GM12892 (cell line): ENCODE measurements at regions not wholly inside any gene's neighbourhood (a gene's known extent, or its start where the extent isn't known, plus 50 kb on each side); places are given as distances from the start of the nearest gene placed in this dataset.

ENCODE experiments used
- DNase-seq: peaks from one replicate; pipeline ENCODE4 v3.0.0; 2011; ENCODE audit not compliant: insufficient read length
- FAIRE-seq: peaks from 2 replicates; lab custom pipeline; 2011; peaks lifted over from hg19 to GRCh38; lab: Jason Lieb, UNC
- POLR2A ChIP-seq: IDR thresholded peaks from 2 replicates; pipeline ENCODE4 v1.6.1; 2011; ENCODE audit warnings: low read depth, low read length, control low read depth
- POLR2AphosphoS5 ChIP-seq: IDR thresholded peaks from 2 replicates; pipeline ENCODE4 v1.6.1; 2011; ENCODE audit warnings: low read depth, low read length, control low read depth
- TAF1 ChIP-seq: IDR thresholded peaks from 2 replicates; pipeline ENCODE4 v1.6.1; 2011; ENCODE audit warnings: low read depth, mild to moderate bottlenecking, control low read depth, low read length, borderline replicate concordance

DNA sequence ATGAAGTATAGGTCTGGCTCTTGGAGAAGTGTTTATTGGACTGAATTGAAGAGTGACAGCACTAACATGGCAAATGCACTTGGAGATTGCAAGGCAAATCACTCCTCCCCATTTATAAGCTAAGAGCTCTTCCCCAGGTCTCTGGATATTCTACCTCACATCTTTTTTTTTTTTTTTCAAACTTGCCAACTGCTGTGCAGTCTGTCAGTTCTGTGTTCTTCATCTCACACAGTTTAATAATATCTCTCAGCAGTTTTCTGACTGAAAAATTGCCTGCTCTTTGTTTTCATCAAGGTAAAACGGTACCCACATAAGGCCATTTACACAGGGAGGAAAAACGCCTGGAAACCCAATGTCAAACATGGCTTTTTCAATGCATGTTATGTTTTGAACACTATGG lies 186.1 kb upstream of the B3GALT2 start:
- FAIRE-seq (no peak), DNase-seq (no peak)
- no peak for TF ChIP-seq POLR2AphosphoS5

DNA sequence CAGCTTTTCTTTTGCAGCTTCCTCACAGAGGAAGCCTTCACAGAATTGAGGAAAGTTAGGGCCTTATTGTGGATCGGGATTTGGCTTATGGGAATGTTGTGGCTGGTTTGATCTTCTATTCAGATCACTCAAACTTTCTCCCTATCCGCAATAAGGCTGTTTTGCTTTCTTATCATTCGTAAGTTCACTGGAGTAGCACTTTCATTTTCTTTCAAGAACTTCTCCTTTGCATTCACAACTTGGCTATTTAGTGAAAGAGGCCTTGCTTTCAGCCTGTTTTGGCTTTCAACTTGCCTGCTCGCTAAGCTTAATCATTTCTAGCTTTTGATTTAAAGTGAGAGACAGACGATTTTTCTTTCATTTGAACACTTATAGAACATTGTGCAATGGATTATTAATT lies 181.9 kb upstream of the B3GALT2 start:
- no peak for FAIRE-seq
- TF ChIP-seq TAF1: no peak
- TF ChIP-seq POLR2AphosphoS5: no peak
- no peak for DNase-seq

DNA sequence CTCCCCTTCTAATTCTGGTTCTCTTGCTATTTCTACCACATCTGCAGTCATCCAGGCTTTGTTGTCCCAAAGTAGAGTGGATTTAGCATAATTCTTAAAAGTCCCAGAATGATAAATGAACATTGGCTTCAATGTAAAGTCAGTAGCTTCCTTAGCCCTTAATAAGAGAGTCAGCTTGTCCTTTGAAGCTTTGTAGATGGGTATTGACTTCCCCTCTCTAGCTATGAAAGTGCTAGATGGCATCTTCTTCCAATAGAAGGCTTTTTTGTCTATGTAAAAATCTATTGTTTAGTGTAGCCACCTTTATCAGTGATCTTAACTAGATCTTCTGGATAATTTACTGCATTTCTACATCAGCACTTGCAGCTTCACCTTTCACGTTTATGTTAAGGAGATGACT lies 181.4 kb upstream of the B3GALT2 start:
- TF ChIP-seq POLR2A (no peak), TAF1 (no peak), POLR2AphosphoS5 (no peak)
- DNase-seq (no peak), FAIRE-seq (no peak)

DNA sequence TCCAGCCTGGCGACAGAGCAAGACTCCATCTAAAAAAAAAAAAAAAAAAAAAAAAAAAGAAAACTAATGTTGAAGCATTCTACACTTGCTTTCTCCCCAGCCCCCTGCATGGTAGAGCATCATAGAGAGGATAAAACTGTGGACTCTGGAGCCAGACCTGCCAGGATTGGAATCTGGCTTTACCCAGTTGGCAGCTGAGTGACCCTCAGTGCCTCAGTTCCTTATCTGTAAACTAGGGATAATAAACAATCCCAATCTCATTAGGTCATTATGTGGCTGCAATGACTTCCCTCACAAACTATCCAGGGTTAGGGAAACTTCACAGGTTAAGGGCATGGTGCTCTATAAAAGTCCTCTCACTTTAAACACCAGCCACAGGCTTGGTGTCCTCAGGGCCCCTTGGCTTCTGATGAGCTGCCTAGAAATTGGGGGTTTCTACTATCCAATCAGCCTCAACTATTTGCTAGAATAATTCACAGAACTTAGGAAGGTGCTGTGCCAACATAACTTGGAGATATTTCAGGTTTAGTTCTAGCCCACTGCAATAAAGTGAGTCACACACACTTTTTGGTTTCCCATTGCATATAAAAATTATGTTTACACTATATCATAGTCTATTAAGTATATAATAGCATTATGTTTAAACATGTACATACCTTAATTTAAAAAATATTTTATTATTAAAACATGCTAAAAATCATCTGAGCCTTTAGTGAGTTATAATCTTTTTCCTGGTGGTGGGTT lies 180.5 kb upstream of the B3GALT2 start:
- TF ChIP-seq POLR2AphosphoS5 (no peak), TAF1 (no peak), POLR2A (no peak)
- FAIRE-seq (no peak), DNase-seq (no peak)

DNA sequence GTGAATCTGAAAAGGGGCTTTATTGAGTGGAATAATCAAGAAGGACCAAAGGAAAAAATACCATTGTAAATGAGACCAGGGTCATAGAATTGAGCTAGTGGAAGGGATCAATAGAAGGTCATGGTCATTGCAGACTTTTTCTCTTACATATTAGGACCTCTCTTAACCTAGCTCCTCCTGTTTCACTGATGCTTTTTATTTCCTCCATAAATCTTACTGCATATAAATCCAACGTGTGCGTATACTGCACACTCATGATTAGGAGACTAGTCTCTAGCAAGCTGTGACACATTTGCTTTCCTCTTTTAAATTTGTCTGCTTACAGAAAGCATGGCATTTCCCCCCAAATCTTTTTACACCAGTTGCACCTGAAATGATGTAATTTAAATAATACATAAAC lies 179.6 kb upstream of the B3GALT2 start:
- FAIRE-seq: no peak
- TF ChIP-seq TAF1: no peak
- TF ChIP-seq POLR2A: no peak
- no peak for TF ChIP-seq POLR2AphosphoS5
- DNase-seq: no peak

DNA sequence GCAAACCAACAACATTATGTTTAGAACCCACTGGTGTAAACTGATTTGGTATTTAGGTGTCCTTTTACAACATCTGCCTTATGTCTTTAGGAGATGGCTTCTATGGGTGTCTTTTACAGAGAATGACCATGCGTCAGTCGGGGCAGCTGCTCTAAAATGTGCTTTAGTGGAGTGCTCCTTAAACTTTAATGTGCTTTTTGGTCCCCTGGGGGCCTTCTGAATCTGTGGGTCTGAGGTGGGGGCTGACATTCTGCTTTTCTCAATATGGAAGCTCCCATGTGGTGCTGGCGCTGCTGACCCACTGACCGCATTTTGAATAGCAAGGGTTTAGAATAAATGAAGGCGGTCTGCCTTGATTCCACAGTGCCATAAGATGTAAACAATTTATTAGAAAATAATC lies 173.2 kb upstream of the B3GALT2 start:
- DNase-seq (no peak), FAIRE-seq (no peak)
- TF ChIP-seq POLR2A (no peak), TAF1 (no peak), POLR2AphosphoS5 (no peak)

DNA sequence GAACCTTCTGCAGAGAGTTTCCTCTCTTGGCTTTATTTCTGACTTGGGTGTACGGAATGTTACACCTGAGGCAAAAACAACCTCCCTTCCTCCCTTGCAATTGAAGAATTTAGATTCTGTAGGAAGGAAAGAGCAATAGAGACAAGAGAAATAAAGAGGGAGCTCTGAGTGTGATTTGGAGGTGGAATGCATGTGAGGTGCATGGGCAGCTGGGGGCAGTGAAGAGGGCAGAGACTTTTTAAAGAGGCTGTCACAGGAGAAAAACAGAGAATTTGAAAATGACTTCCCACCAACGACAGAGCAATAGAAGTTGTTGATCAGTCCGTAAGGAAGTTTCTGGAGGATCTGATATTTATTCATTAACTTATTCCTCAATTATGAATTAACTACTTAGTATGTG lies 172.0 kb upstream of the B3GALT2 start:
- no peak for FAIRE-seq
- no peak for DNase-seq
- TF ChIP-seq POLR2A (no peak), TAF1 (no peak), POLR2AphosphoS5 (no peak)

DNA sequence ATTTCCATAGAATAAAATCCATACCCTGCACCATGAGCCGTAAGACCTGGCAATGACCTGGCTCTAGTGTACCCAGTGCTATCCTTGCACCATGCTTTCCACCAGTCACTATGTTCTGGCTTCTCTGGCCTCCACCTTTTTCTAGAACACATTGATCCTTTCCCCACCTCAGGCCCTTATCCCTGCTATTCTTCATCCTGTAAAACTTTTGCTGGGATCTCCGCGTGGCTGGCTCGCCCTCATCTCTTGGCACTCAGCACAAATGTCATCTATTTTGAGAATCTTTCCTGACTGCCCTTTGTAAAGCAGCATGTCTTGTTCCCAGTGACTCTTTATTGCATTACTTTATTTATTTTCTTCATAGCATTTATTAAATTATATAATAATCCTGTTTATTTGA lies 169.8 kb upstream of the B3GALT2 start:
- TF ChIP-seq POLR2A (no peak), TAF1 (no peak), POLR2AphosphoS5 (no peak)
- DNase-seq (no peak), FAIRE-seq (no peak)

DNA sequence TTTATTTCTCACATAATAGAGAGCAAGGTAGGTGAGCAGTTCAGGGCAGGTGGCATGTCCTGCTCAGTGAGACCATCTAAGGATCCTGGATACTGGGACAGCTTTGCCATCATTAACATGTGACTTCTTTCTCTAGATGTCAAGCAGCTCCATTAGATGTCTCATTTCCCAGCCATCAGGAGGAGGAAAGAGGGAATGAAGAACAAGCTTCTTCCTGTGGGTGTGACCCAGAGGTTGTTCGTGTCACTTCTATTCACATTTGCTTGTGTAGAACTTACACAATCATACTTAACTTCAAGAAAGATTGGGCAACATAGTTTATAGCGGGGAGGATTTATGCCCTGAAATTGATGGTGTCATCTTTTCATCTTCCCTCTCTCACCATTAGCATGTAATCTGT lies 169.2 kb upstream of the B3GALT2 start:
- no peak for FAIRE-seq

DNA sequence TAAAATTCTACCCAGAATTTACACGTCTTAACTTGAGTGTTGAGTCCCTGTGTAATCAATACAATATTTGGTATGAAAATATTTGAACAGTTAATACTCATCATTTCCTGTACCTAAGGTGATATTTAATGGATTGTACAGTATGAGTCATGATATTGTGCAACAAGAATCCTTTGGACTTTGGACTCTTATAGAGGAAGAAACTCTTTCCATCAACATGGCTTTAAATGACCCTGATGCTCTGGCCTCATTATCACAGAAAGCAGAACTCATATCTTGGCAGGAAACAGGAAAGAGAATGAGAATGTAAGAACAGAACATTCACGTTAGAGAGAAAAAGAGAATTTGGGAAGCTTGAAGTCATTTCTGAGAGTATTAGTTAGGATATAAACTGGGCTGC lies 168.8 kb upstream of the B3GALT2 start:
- FAIRE-seq (no peak), DNase-seq (no peak)
- TF ChIP-seq POLR2A (no peak), TAF1 (no peak), POLR2AphosphoS5 (no peak)

More for the DNA sequence above, 169.2 kb upstream of the B3GALT2 start:
- DNase-seq: no peak
- no peak for TF ChIP-seq POLR2AphosphoS5
- TF ChIP-seq TAF1: no peak
- TF ChIP-seq POLR2A: no peak

DNA sequence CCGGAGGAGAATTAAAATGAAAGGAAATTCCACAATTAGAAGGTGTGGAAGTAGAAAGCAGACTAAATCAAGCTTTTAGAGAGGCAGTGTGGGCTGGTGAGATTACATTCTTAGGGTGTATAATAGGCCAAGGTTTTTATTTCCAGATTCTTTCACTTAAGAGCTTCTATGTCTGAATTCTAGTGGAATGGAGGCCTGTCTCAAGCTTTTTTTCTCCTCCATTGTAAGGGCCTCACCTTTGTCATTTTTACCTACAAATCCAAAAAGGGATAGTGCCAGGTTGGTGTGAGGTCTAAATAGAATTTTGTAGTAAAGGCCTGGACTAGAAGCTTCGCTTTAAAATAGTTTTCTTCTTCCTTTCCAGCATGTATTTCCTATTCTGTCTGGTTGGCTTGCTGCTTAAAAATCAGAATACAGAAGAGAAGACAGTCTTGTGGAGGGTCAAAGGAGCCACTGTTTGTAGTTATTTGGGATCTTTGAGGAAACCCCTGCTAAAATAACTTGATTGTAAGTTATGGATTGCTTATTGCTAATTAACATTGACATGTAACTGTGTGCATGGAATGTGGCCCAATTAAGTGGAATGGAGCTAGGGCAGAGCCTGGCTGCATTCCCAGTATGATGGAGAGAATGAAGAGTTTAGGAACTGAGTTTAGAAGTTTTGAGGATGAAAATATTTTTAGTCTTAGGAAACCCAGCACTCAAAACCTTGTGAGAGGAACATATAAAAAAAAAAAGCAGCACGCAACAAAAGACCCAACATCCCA lies 162.5 kb upstream of the B3GALT2 start:
- DNase-seq: no peak
- FAIRE-seq: no peak
- no peak for TF ChIP-seq POLR2A

DNA sequence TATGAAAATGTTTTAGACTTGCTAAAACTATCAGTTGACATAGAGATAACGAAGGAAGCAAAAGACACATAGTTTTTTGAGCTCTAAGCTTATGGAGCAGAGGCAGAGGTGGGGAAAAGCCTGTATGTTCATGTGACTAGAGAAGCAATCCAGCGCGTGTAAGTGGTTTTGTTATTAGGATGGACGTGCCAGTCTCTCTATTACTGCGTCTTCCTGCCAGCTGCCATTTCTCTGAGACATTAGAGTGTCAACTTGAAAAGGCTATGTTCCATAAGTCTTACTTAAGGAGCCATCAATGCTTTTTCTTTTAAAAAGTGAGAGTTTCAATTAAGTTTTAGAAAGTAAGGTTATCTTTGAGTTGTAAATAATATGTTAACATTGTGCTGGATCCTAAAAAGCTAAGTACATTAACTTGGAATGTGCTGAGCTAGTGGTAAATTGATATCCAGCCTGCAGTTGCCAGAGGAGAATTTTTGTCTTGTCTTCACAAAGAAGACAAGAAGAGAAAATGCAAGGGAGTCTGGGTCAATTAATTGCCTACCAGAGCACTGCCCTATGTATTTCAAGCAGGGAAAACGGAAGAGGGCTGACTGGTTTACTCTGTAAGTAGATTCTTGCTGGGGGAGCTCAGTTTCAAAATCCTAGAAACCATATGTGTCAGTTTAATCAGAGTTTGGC lies 161.8 kb upstream of the B3GALT2 start:
- DNase-seq: no peak
- no peak for TF ChIP-seq POLR2AphosphoS5
- no peak for TF ChIP-seq TAF1
- no peak for TF ChIP-seq POLR2A
- no peak for FAIRE-seq

DNA sequence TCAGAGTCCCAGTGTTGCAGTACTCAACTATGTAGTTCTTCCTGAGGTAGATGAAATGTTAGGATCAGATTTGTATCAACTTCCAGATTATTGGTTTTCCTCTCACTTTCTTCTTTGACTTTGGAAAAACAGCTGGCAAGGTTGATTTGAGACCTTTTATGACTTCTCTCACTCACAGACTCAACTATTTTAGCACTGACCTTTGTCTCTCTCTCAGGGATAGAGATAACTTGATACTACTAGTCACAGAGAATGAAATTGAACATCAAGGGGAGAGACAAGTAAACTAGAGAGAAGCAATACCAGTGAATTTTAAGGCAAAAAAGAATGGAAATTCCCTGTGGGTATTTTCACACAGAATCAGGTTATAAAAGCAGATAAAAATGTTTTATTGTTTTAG lies 159.7 kb upstream of the B3GALT2 start:
- no peak for TF ChIP-seq POLR2A
- TF ChIP-seq POLR2AphosphoS5: no peak
- TF ChIP-seq TAF1: no peak
- FAIRE-seq (no peak), DNase-seq (no peak)
